Neuronal stem cell (in vitro differentiated cells): ENCODE measurements at regions not wholly inside any gene's neighbourhood (a gene's known extent, or its start where the extent isn't known, plus 50 kb on each side); places are given as distances from the start of the nearest gene placed in this dataset.

Source experiments
- DNase-seq: peaks from one replicate; pipeline ENCODE4 v3.0.0-alpha.2; 2013; ENCODE audit warnings: low spot score
- H2AFZ ChIP-seq: one replicate; pipeline ENCODE4 v1.6.1; 2013; ENCODE audit warnings: mild to moderate bottlenecking, low read length, inconsistent platforms
- H2AK5ac ChIP-seq: 2 replicates; pipeline ENCODE4 v1.6.1; 2013; ENCODE audit warnings: low read depth, mild to moderate bottlenecking, inconsistent platforms, low read length, moderate library complexity, mixed read lengths
- H2BK120ac ChIP-seq: 2 replicates; pipeline ENCODE4 v1.6.1; 2013; ENCODE audit warnings: low read depth, mild to moderate bottlenecking, inconsistent platforms, low read length, moderate library complexity, mixed read lengths
- H2BK12ac ChIP-seq: one replicate; pipeline ENCODE4 v1.6.1; 2013; ENCODE audit warnings: low read length, inconsistent platforms
- H2BK15ac ChIP-seq: 2 replicates; pipeline ENCODE4 v1.6.1; 2013; ENCODE audit warnings: mild to moderate bottlenecking, low read length, inconsistent platforms, mixed read lengths
- H2BK5ac ChIP-seq: one replicate; pipeline ENCODE4 v1.6.1; 2013; ENCODE audit warnings: inconsistent platforms, mild to moderate bottlenecking, low read length, moderate library complexity
- H3K14ac ChIP-seq: one replicate; pipeline ENCODE4 v1.6.1; 2013; ENCODE audit warnings: low read length, inconsistent platforms
- H3K18ac ChIP-seq: 2 replicates; pipeline ENCODE4 v1.6.1; 2013; ENCODE audit warnings: low read length, inconsistent platforms
- H3K23ac ChIP-seq: 2 replicates; pipeline ENCODE4 v1.6.1; 2013; ENCODE audit warnings: low read depth, mild to moderate bottlenecking, mixed read lengths, low read length, inconsistent platforms; ENCODE audit not compliant: poor library complexity
- H3K27ac ChIP-seq: replicated peaks from 3 replicates; pipeline ENCODE4 v1.5.1; 2013; ENCODE audit warnings: low read length, inconsistent platforms
- H3K27me3 ChIP-seq, 3 experiments: 2 replicates each; pipeline ENCODE4 v1.6.1; 2013; ENCODE audit warnings: low read length in 3 of 3, mild to moderate bottlenecking in 2 of 3, inconsistent platforms in 1 of 3, low read depth in 1 of 3, mixed read lengths in 1 of 3, moderate library complexity in 1 of 3; ENCODE audit not compliant: control insufficient read depth in 3 of 3, insufficient read depth in 3 of 3
- H3K36me3 ChIP-seq, 2 donors: replicated peaks in 1 of 2; 2 replicates each; pipeline ENCODE4 v1.6.1; 2013; ENCODE audit warnings: low read length in 2 of 2; ENCODE audit not compliant: control insufficient read depth in 2 of 2, insufficient read depth in 2 of 2
- H3K4ac ChIP-seq: 2 replicates; pipeline ENCODE4 v1.6.1; 2013; ENCODE audit warnings: inconsistent platforms, mild to moderate bottlenecking, low read length, moderate library complexity
- H3K4me1 ChIP-seq, 2 donors: 1 replicate in 1 of 2; 2 replicates in 1 of 2; pipeline ENCODE4 v1.6.1; 2013; ENCODE audit warnings: low read length in 2 of 2, low read depth in 1 of 2; ENCODE audit not compliant: control insufficient read depth in 2 of 2, insufficient read depth in 1 of 2
- H3K4me2 ChIP-seq: one replicate; pipeline ENCODE4 v1.6.1; 2013; ENCODE audit warnings: mild to moderate bottlenecking, low read length, inconsistent platforms; ENCODE audit not compliant: insufficient read depth, poor library complexity, severe bottlenecking
- H3K4me3 ChIP-seq, 2 donors: 2 replicates each; pipeline ENCODE4 v1.5.1; 2013; ENCODE audit warnings: low read length in 2 of 2, mild to moderate bottlenecking in 2 of 2, inconsistent platforms in 1 of 2, moderate library complexity in 1 of 2
- H3K79me1 ChIP-seq: one replicate; pipeline ENCODE4 v1.6.1; 2013; ENCODE audit warnings: low read depth, mild to moderate bottlenecking, inconsistent platforms, low read length, moderate library complexity
- H3K9ac ChIP-seq: one replicate; pipeline ENCODE4 v1.6.1; 2013; ENCODE audit warnings: mild to moderate bottlenecking, low read depth, low read length, inconsistent platforms; ENCODE audit not compliant: poor library complexity
- H3K9me3 ChIP-seq, 2 donors: replicated peaks in 1 of 2; 2 replicates each; pipeline versions ENCODE3 to v1.6.1; 2013; ENCODE audit warnings: low read length in 2 of 2, mild to moderate bottlenecking in 2 of 2, inconsistent platforms in 1 of 2, low read depth in 1 of 2, mixed read lengths in 1 of 2, moderate library complexity in 1 of 2; ENCODE audit not compliant: control insufficient read depth in 2 of 2, insufficient read depth in 1 of 2
- H4K8ac ChIP-seq: one replicate; pipeline ENCODE4 v1.6.1; 2013; ENCODE audit warnings: low read depth, mild to moderate bottlenecking, inconsistent platforms, low read length, moderate library complexity
- H4K91ac ChIP-seq: one replicate; pipeline ENCODE4 v1.6.1; 2013; ENCODE audit warnings: low read length, low read depth, mild to moderate bottlenecking, inconsistent platforms; ENCODE audit not compliant: poor library complexity
- WGBS, 2 donors: extraction: QIAGEN DNeasy Blood & Tissue Kit; methylation state at CpG; one replicate each; pipeline ENCODE4 v1.1.7; 2013; ENCODE audit warnings: missing lambda C conversion rate in 2 of 2, mixed read lengths in 1 of 2; ENCODE audit not compliant: insufficient read length in 2 of 2, insufficient replicate concordance in 1 of 2; ENCODE audit errors: extremely low coverage in 2 of 2; 5-methylcytosine and 5-hydroxymethylcytosine counted together

- H3K4me2 ChIP-seq = no peak overlapping the region
- no peak overlapping the region for H3K27ac ChIP-seq
- H3K36me3 ChIP-seq = no peaks in the 10 kb centered on the region
- no peak overlapping the region for H3K23ac ChIP-seq
- H2BK5ac ChIP-seq = no peak overlapping the region
- no peak overlapping the region for H2AFZ ChIP-seq
- peaks cover 0 to 8% of the 10 kb centered on the region in 2 donors for H3K9me3 ChIP-seq
- peaks cover 5 to 6% of the 10 kb centered on the region in 2 donors for H3K4me1 ChIP-seq
- no CpG with 5 or more reads among the region's 1 CpG for WGBS, 2 donors
- no peak overlapping the region for H2BK120ac ChIP-seq
- no peak overlapping the region for H3K18ac ChIP-seq
- H2BK12ac ChIP-seq = no peak overlapping the region
- no peak for DNase-seq
- no peak overlapping the region for H3K4me3 ChIP-seq
- no peaks in the 10 kb centered on the region for H3K27me3 ChIP-seq
- no peak overlapping the region for H4K8ac ChIP-seq
- H2BK15ac ChIP-seq = no peak overlapping the region
- H3K79me1 ChIP-seq = no peaks in the 10 kb centered on the region
- no peak overlapping the region for H3K9ac ChIP-seq
- H3K4ac ChIP-seq = no peak overlapping the region
- H2AK5ac ChIP-seq = no peak overlapping the region
- no peak overlapping the region for H3K14ac ChIP-seq
- no peak overlapping the region for H4K91ac ChIP-seq
Observed at GRCh38 chr11:64492561-64492960, 63.2 kb upstream of the SLC22A11 start.

GRCh38 chr11:64498136-64498535 lies 57.6 kb upstream of the SLC22A11 start:
- H3K79me1 ChIP-seq = no peaks in the 10 kb centered on the region
- H3K18ac ChIP-seq = no peak overlapping the region
- no peak overlapping the region for H4K91ac ChIP-seq
- no peak overlapping the region for H2BK120ac ChIP-seq
- no peaks in the 10 kb centered on the region for H3K4me1 ChIP-seq
- DNase-seq = no peak
- peaks cover 0 to 9% (median 2%) of the 10 kb centered on the region in 3 experiments for H3K27me3 ChIP-seq
- no peak overlapping the region for H3K9ac ChIP-seq
- H3K14ac ChIP-seq = no peak overlapping the region
- no peak overlapping the region for H2BK15ac ChIP-seq
- no peaks in the 10 kb centered on the region for H3K36me3 ChIP-seq
- H4K8ac ChIP-seq = no peak overlapping the region
- H2AK5ac ChIP-seq = no peak overlapping the region
- no peak overlapping the region for H3K23ac ChIP-seq
- peaks cover 0 to 8% of the 10 kb centered on the region in 2 donors for H3K9me3 ChIP-seq
- no peak overlapping the region for H3K4me3 ChIP-seq
- no peak overlapping the region for H2AFZ ChIP-seq
- no peak overlapping the region for H2BK12ac ChIP-seq
- H3K27ac ChIP-seq = no peak overlapping the region
- no peak overlapping the region for H3K4ac ChIP-seq
- H2BK5ac ChIP-seq = no peak overlapping the region
- no peak overlapping the region for H3K4me2 ChIP-seq
- no CpG with 5 or more reads among the region's 4 CpGs for WGBS, 2 donors

- no peak for DNase-seq
- no peaks in the 10 kb centered on the region for H3K36me3 ChIP-seq
- peaks cover 0 to 16% (median 2%) of the 10 kb centered on the region in 3 experiments for H3K27me3 ChIP-seq
Observed at GRCh38 chr11:64499261-64500004, 56.3 kb upstream of the SLC22A11 start.

DNA sequence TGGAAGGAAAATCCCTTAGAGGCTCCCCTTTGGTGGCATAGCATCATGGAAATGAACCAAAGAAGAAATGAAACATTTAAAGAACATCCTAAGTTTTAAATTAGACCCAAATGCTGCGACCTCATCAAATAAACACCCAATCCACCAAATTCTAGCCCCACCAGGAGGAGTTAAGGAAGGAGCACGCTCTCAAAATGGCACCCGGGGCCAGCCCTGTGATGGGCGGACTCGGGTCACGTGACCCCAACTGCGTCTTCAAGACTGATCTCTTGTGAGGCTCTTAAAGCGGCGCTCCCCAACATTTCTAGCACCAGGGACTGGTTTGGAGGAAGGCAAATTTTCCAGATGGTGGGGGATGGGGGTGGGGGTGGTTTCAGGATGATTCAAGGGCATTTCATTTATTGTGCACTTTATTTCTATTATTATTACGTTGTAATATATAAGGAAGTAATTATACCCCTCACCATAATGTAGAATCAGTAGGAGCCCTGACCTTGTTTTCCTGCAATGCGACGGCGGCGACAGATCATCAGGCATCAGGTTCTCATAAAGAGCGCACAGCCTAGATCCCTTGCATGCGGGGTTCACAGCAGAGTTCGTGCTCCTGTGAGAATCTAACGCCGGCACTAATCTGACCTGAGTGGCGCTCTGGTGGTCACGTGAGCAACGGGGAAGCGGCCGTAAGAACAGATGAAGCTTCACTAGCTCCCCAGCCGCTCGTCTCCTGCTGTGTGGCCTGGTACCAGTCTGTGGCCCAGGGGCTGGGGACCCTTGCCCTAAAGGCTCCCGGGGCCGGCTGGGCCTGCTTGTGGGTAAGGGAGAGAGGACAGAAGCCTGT lies 55.3 kb upstream of the SLC22A11 start:
- peak overlapping the region; percentile 58 for H2BK15ac ChIP-seq
- H2AFZ ChIP-seq = peak overlapping the region; percentile 64
- H3K27me3 ChIP-seq = peaks cover 0 to 16% (median 2%) of the 10 kb centered on the region in 3 experiments
- no peaks in the 10 kb centered on the region for H3K4me1 ChIP-seq
- H3K4me3 ChIP-seq = no peak overlapping the region
- no peak overlapping the region for H3K18ac ChIP-seq
- H4K91ac ChIP-seq = no peak overlapping the region
- no peak overlapping the region for H2AK5ac ChIP-seq
- no peak overlapping the region for H3K23ac ChIP-seq
- H3K9ac ChIP-seq = no peak overlapping the region
- peaks cover 0 to 2% of the 10 kb centered on the region in 2 donors for H3K9me3 ChIP-seq
- no peak overlapping the region for H2BK5ac ChIP-seq
- H3K79me1 ChIP-seq = no peaks in the 10 kb centered on the region
- no peak overlapping the region for H3K4me2 ChIP-seq
- H3K14ac ChIP-seq = peak overlapping the region; percentile 71
- no peak overlapping the region for H2BK120ac ChIP-seq
- H3K4ac ChIP-seq = no peak overlapping the region
- H2BK12ac ChIP-seq = no peak overlapping the region
- no peak overlapping the region for H3K27ac ChIP-seq
- no CpG with 5 or more reads among the region's 28 CpGs for WGBS, 2 donors
- no peak overlapping the region for H4K8ac ChIP-seq
- DNase-seq = no peak
- no peaks in the 10 kb centered on the region for H3K36me3 ChIP-seq

More at GRCh38 chr11:64499261-64500004, 56.3 kb upstream of the SLC22A11 start:
- no peak overlapping the region for H3K4me3 ChIP-seq
- no peak overlapping the region for H3K14ac ChIP-seq
- H3K9ac ChIP-seq = no peak overlapping the region
- peaks cover 0 to 5% of the 10 kb centered on the region in 2 donors for H3K9me3 ChIP-seq
- H3K23ac ChIP-seq = no peak overlapping the region
- no peaks in the 10 kb centered on the region for H3K79me1 ChIP-seq
- H2BK12ac ChIP-seq = no peak overlapping the region
- H2AFZ ChIP-seq = no peak overlapping the region
- no peak overlapping the region for H3K18ac ChIP-seq
- H2BK120ac ChIP-seq = no peak overlapping the region
- H2BK5ac ChIP-seq = no peak overlapping the region
- no peak overlapping the region for H4K8ac ChIP-seq
- no peak overlapping the region for H3K4ac ChIP-seq
- no CpG with 5 or more reads among the region's 16 CpGs for WGBS, 2 donors
- H3K27ac ChIP-seq = no peak overlapping the region
- no peak overlapping the region for H2BK15ac ChIP-seq
- no peak overlapping the region for H2AK5ac ChIP-seq
- no peaks in the 10 kb centered on the region for H3K4me1 ChIP-seq
- H3K4me2 ChIP-seq = no peak overlapping the region
- no peak overlapping the region for H4K91ac ChIP-seq
